Hepatocyte (in vitro differentiated cells): ENCODE measurements at regions not wholly inside any gene's neighbourhood (a gene's known extent, or its start where the extent isn't known, plus 50 kb on each side); places are given as distances from the start of the nearest gene placed in this dataset.

Source experiments
- EZH2 ChIP-seq: fragments of 200-600 bp; sonication (generic); IDR thresholded peaks from 2 replicates; pipeline ENCODE4 v1.6.1; 2016; ENCODE audit warnings: antibody characterized with exemption, mild to moderate bottlenecking, borderline replicate concordance
- EZH2phosphoT487 ChIP-seq: fragments of 200-600 bp; sonication (generic); IDR thresholded peaks from one replicate; pipeline ENCODE4 v1.6.1; 2018; ENCODE audit warnings: antibody characterized with exemption, mild to moderate bottlenecking, low read depth, moderate library complexity; ENCODE audit not compliant: unreplicated experiment, severe bottlenecking
- TF ChIP-seq, protein P1 (sequence below): fragments of 200-600 bp; sonication (generic); IDR thresholded peaks from 2 replicates; pipeline ENCODE4 v1.5.1; 2016; ENCODE audit warnings: antibody characterized with exemption, mild to moderate bottlenecking; ENCODE audit not compliant: poor library complexity

GRCh38 chr19:34049944-34050343 is 122.4 kb upstream of the LSM14A start:
- TF ChIP-seq, protein P1, sequence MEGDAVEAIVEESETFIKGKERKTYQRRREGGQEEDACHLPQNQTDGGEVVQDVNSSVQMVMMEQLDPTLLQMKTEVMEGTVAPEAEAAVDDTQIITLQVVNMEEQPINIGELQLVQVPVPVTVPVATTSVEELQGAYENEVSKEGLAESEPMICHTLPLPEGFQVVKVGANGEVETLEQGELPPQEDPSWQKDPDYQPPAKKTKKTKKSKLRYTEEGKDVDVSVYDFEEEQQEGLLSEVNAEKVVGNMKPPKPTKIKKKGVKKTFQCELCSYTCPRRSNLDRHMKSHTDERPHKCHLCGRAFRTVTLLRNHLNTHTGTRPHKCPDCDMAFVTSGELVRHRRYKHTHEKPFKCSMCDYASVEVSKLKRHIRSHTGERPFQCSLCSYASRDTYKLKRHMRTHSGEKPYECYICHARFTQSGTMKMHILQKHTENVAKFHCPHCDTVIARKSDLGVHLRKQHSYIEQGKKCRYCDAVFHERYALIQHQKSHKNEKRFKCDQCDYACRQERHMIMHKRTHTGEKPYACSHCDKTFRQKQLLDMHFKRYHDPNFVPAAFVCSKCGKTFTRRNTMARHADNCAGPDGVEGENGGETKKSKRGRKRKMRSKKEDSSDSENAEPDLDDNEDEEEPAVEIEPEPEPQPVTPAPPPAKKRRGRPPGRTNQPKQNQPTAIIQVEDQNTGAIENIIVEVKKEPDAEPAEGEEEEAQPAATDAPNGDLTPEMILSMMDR: no peak
- no peak for TF ChIP-seq EZH2phosphoT487
- TF ChIP-seq EZH2: no peak
